GM19025 (cell line): ENCODE measurements at regions not wholly inside any gene's neighbourhood (a gene's known extent, or its start where the extent isn't known, plus 50 kb on each side); places are given as distances from the start of the nearest gene placed in this dataset.

Source experiments
- ATAC-seq: cut with Tn5 transposase; IDR thresholded peaks from one replicate; pipeline ENCODE4 v1.9.1; 2021; ENCODE audit warnings: mild to moderate bottlenecking, low read depth, moderate library complexity; ENCODE audit not compliant: unreplicated experiment

DNA sequence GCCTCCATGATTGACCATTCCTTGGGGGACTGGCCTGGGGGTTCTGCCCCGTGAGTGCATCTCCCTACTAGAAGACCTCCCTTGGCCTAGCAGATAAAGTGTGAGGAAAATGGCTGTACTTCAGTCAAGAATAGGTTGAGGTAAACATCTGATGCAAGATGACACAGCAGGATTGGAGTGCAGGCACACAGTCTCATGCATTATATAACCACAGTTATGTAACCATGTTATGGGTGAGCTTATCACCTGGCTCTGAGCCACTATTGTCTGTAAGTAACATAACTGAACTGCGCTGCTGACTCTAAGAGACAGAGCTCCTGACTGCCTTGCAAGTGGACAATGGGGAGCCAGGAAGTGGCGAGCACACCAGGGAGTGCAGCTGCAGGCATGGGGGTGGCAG lies 378.7 kb upstream of the ANO5 start:
- ATAC-seq = no peak

DNA sequence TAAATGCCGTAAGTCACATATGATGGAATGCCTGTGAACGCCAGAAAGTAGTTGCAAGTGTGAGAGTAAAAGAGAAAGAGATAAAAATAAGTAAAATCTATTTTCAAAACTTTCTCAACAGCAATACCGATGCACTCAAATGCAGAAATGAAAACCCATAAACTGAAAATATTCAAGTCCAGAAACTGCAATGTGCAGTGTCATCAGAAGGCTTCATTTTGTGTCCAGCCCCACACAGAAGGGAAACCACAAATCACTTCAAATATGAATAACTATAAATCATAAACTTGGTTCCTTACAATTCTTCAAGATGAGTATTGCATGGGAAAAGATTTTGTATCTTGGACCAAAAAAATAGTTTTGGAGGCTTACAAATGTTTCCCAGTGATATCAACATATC lies 375.2 kb upstream of the ANO5 start:
- ATAC-seq = no peak

DNA sequence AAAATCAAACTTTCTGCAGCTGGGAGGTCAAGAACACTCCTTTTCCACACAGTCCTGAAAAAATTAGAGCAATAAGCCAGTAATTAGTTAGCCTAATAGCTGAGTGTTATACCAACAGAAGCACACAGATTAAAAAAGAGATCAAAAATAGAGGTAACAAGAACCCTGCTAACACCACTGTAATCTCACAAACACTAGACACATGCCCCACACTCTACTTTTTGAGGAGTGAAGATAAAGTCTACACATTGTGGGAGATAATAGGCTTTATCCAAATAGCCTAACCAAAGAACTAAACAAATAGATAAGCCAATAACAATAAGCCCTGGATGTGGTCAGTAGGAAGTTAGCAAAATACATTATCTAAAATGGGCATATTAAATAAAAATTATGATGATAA lies 372.7 kb upstream of the ANO5 start:
- ATAC-seq = no peak

DNA sequence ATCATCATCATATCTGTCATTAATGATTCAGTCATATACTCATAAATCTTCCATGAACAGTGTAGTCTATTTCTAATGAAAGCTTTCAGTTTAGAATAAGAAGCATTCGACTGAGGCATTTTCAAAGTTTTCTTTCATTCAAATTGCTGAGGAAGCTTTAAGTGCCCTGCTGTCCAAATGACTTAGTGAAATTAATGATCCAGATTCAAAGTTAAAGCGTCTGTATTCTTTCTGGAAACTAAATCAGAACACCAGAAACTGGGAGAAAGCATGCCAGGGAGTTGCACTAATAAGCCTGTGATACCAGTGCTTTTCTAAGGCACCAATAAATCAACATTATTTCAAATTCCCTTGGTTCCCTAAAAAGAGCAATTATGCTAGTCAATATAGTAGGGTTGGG lies 367.8 kb upstream of the ANO5 start:
- no peak for ATAC-seq

DNA sequence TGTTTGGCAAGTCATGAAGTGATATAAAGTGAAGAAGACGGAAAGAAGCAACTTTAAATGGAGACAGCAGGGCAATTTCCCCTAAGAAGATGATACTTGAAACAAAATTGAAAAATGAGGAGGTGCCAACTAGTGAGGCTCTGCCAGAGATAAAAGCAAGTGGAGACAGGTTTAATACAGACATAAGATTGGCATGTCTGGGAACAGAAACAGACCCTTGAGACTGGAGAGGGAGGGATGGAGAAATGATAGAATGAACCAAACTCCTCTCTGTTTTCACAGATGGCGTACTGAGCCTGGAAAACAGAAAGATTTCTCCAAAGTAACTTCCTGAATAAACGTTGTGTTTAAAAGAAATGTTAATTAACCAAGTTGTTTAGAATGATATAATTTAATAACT lies 354.5 kb upstream of the ANO5 start:
- no peak for ATAC-seq

DNA sequence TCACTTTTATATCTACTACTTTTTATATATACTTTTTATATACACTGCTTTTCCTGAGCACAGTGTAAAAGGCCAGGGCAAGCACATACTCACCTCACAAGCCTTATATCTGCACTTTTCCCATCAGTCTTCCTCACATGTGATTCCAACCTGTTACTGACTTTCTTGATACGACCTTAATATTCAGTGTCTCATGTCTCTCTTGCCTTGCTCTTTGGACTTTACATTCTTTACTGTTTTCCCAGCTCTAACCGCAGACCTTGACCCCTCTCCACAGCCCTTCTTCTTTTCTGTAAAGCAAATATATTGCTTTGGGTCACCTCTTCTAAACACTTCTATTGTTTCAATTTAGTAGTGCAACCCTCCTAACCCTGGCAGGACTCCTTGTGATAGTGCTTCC lies 353.1 kb upstream of the ANO5 start:
- ATAC-seq = no peak

DNA sequence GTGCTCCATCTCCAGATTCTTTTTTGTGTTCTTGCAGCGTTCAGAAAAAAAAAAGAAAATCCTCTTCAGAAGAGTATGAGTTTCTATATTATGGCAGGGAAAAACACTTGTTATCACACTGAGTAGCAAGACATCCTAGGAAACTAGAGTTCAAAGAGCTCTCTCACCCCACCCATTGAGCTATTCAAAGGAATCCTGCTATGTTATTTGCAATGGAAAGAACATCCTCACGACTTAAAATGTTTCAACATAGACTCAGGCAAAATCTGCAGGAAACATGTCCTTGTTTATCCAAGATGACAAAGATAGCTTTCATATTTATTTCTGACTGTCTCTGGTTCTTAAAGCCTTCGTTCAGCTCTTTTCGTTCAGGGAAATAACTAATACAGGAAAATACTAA lies 331.6 kb upstream of the ANO5 start:
- no peak for ATAC-seq

DNA sequence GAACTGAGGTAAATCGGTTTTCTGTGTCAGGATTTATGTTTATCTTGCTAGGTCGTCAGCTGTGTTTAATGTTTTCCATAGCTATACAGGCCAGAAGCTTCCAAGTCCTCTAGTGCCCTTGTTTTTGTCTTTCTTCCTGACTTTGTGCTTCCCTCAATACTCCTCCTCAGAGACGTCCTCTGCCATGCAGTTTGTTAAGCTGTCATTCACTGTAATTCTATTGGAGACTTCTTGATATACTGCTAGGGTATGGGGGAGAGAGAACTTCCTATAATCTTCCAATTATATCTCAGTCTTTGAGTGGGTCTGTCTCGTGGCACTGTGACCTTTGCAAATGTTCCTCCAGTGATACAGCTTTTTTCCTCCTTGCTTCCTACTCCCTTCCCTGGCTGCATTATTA lies 327.3 kb upstream of the ANO5 start:
- no peak for ATAC-seq

DNA sequence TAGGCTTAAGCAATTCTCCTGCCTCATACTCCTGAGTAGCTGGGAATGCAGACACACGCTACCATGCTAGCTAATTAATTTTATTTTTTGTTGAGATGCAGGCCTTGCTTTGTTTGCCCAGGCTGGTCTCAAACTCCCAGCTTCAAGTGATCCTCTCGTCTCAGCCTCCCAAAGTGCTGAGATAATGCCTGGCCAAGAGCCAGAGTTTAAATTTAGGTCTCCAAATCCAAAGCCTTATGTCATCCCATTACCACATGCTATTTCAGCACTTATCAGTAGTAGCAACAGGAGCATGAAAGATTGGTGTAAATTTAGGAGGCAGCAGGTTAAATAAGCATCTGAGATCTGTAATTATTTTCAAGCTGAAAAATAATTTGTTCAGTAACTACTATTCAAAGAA lies 326.1 kb upstream of the ANO5 start:
- no peak for ATAC-seq

DNA sequence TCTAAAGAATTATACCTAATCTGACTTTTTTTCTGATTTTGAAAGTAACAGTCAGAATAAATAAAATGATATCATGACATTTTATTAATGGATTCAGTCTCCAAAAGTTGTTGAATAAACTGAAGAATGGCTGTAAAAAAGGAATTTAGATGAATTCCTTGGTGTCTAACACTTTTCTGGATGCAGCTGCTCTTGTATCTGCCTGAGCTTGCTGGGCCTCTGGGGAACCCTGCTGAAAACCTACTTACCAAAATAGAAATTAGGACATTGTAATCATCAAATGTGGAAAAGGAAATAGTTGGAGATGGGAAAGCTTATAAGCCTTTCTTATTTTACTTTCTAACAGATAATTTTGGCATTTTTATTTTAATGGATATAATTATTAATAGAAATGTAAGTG lies 315.7 kb upstream of the ANO5 start:
- no peak for ATAC-seq

DNA sequence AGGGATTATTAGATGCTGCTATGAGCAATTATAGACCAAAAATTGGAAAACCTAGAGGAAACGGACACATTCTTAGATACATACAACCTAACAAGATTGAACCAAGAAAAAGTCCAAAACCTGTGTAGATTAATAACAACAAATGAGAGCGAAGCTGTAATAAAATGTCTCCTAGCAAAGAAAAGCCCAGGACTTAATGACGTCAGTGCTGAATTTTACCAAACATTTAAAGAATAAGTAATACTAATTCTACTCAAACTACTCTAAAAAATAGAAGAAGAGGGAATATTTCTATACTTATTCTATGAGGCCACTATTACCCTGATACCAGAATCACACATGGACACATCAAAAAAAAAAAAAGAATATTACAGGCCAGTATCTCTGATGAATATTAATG lies 309.5 kb upstream of the ANO5 start:
- ATAC-seq = no peak

DNA sequence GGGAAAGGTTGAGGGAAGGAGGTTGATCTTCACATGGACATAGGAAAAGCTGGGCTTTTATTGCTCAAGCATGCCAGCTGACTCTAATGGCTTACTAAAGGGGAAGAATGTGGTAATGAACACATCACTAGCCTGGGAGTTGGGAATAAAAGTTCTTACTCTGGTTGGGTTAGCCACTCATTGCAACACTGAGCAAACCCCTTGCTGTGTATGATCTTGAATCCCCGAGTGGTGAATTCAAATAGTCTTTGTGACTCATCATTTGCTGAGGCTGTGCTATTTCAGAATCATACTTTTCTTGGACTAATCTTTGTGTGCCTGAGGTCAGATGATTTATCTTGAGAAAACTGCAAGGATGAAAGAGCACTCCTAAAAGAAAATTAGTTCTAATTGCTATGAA lies 304.1 kb upstream of the ANO5 start:
- no peak for ATAC-seq

DNA sequence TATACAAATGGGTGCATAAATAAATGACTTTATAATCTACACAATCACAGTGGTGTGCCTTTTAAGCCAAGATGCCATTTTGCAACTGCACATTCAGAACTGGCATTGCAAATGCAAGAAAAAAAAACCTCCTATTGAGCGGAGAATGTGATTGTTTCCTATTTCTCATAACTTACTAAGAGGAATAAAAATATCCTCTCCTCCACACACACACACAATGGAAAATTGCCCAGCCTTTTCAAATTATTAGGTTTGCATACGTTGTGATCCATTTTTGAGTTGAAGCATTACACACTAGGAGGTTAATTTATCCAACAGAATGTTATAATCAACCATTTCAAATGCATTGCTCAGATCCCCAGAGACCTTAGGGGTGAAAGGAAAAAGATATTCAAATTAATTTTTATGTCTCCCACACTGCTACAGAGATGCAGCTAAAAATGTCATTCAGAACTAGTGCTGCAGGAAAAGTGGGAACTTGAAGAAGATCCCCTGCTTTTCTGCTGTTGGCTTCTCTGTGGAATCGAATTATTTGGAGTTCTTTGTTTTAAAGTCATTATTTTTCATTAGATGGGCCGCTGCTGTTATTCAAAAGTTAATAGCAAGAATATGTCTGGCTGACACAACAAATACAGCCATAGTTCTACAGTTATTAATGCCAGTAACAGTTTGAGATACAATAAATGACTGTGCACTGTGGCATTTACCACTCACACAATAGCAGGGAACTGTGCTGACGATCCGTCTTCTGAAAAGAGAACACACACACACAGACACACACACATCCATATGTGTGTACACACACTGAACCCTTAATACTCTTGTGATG lies 299.9 kb upstream of the ANO5 start:
- no peak for ATAC-seq

DNA sequence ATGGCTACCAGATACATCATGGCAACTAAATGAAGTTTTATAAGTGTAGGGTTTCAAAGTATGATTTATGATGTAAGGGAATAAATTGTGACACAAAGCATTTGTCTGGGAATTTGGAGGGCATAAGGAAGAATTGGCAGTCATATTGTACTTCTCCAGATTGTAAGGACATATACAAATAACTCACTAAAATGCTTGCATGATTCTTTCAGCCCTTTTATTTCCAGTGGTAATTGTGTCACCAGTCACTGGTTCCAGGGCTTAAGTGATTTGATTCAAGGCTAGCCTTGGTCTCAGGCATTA lies 299.4 kb upstream of the ANO5 start:
- ATAC-seq = no peak

DNA sequence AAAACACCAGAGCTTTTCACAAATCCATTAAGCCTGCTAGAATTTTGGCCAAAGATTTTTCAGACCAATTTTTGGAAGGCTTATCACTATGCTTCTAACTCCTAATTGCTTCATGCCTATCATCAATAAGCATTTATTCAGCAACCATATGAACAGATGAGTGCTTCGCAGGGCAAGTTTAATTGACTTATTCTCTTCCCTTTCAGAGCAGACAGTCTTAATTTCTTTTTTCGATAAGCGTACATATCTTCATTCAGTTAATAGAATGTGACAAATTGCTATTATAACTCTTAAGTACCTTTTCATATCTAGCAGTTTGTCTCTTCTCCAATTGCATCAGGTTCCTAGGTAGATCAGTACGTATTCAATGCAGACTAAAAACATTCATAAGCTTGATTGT lies 298.4 kb upstream of the ANO5 start:
- ATAC-seq = no peak

DNA sequence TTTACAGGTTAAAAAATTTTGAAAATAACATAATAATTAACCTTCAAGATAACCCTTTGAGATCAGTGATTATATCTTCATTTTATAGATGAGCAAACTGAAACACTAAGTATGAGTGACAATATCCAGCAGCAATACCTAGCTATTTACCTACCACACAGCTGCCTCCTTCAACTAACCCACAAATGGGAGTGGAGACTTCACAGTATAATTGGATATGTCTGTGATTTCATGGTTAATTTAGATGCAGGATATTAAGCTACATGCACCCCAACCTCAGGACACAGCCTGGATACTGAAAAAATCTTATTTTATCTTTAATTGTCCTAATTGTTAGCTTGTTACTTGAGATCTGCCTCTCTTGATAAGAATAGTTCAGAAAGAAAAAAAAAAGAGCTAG lies 297.2 kb upstream of the ANO5 start:
- no peak for ATAC-seq

DNA sequence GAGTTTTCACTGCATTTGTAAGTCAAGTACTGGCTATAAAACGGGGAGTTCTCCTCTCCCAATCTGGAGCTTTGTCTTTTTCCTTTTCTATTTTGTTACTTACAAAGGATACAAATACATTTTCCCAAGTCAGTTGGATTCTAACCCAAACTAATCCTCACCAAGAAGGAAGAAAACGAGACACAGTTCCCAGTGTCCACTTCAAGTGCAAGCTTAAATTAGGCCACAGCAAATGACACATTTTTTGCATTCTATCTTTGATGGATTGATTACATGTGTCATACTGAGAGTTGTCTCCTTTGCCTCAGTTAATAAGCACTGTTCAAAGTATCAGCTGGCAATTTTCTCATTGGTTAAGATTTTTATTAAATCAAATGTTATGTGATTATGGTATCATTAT lies 296.7 kb upstream of the ANO5 start:
- ATAC-seq = no peak

DNA sequence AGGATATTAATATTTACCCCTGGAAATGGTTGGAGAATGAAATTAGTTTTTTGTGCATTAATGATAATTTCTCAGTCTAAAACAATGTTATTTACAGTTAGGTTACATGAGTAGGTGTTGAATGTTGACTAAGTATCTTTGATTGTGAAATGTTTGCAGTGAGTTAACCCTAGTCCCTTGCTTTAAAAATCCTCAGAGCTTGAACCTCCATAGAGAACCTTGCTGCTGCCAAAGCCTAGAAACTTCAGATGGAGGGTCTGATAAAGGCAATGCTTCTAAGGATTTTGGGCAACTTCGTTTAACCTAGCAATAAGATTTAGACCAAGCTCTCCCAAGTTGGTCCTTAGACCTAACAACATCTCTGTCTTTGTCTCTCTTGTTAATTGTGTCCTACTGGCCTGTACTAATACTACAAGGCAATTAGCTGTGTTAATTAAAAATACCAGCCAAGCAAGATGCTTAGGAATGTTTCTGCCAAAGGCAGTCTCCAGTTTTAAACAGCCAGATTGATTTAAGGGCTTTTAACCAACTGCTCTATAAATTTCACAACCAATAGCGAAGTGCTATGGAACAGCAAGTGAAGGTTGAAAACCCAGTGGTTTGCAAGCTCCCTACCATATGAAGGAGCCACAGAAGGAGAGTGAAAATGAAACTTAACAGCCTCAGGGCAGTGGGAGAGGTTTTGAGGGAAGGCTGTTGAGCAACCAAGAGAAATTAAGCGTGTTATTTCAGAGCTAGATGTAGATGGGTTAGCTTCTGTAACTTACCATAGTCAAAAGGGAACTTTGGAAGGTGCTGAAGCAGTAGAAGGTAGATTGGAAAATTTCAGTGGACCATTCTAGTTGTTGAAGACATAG lies 295.9 kb upstream of the ANO5 start:
- no peak for ATAC-seq

DNA sequence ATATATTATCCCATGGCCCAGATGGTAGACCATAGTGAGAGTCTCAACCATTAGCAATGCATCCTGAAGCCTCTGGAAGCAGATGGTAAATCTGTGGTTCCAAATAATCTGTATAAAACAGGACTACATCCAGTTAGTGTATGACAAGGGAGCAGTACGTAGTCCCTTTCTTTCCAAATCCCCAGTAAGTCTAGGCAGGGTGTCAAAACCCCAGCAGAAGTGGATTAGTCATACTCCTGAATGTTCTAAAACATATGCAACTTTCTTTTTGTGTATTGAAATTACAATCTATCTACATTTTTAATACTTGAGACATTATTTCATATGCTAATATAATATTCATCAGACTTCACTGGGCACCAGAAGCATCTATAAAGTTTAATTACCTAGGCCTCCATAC lies 295.1 kb upstream of the ANO5 start:
- ATAC-seq = no peak

DNA sequence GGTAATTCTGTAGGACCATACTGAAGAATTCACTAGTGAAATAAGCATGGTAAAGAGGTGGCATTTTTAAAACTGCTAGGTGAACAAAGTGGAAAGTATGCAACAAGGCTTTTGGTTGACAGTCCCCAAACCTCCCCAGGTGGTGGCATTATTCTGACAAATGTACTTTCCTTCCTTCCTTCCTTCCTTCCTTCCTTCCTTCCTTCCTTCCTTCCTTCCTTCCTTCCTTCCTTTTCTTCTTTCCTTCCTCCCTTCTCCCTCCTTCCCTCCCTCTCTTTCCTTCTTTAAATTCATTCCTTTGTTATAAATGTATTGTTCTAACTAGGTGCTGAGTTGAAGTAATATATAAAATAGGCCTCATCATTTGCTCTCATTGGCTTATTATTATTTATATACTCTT lies 284.7 kb upstream of the ANO5 start:
- no peak for ATAC-seq

DNA sequence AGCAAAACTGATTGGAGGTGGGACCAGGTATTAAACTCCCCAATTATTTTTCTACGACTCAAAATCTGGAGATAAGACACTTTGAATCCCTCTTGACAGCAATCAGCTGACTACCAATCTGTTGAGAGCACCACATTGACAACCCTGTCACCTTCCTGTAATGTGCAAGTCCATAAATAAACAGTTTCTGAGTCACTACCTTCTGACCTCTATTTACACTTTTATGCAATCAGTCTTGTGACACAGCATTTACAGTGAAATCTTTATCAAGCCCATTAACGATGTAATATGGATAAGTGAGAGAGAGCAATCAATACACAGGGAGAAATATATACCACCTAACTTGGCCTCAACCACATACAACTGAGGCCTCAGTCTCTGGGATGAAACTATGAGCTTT lies 283.7 kb upstream of the ANO5 start:
- no peak for ATAC-seq

DNA sequence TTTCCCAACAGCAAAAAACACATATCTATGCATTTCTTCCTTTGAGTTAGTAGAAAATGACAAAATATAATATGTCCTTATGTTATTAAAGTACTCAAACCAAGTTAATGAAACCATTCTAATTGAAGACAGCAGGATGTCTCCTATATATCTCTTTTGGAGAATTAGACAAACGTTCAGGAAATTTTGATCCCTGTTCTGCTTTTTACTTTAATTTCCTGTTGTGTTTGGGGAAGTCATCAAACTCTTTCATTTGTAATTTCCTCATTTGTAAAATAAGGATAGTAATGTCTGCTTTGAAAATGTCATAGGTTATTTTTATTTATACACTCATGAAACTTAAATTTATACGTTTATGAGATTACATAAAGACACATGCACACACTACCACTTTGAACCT lies 281.8 kb upstream of the ANO5 start:
- no peak for ATAC-seq
